Suprapubic skin (tissue), 4 donors: ENCODE measurements at regions not wholly inside any gene's neighbourhood (a gene's known extent, or its start where the extent isn't known, plus 50 kb on each side); places are given as distances from the start of the nearest gene placed in this dataset.

Experiments
- CTCF ChIP-seq, 2 donors: fragments of 200-600 bp in 1 of 2; fragments of 450-650 bp in 1 of 2; sonication (generic) in 1 of 2; IDR thresholded peaks; one replicate each; pipeline ENCODE4 v1.5.1; 2016 to 2019; ENCODE audit warnings: antibody characterized with exemption in 2 of 2, mild to moderate bottlenecking in 1 of 2, moderate library complexity in 1 of 2
- EP300 ChIP-seq: sonication (generic); formaldehyde crosslinking; IDR thresholded peaks from one replicate; pipeline ENCODE4 v1.6.1; 2017; ENCODE audit warnings: antibody characterized with exemption
- POLR2A ChIP-seq, 2 donors: fragments of 450-650 bp; IDR thresholded peaks; one replicate each; pipeline ENCODE4 v1.6.1; 2017; ENCODE audit warnings: antibody characterized with exemption in 2 of 2, mild to moderate bottlenecking in 2 of 2, moderate library complexity in 2 of 2
- POLR2AphosphoS5 ChIP-seq, 3 donors: sonication (generic); formaldehyde crosslinking; IDR thresholded peaks; one replicate each; pipeline ENCODE4 v1.6.1; 2017; ENCODE audit warnings: antibody characterized with exemption in 3 of 3

DNA sequence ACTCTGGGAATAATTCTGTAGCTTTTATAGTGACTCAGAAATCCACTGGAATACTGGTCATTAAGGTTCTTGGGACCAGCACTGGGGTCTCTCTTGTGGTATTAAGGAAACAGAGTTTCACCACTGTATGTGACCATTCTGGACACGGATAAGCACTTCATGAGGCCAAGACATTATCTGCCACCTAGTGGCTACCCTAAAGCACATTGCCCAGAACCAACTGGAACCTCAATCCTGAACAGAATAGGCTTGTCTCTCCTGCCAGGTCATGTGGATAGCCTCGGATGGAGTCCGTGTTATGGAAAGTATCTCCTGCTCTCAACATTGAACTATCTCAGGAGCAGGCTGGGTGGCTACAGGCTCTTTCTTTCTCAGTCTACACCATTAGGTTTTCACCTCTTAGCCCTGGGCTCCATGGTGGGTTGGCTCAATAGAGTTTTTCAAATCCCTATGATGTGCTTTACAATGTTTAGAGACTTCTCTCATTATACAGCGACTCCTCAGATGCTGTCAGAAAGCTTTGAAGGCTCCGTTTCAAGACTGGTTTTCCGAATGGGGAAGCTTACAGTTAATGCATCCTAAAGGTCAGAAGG lies 167.6 kb upstream of the ST8SIA2 start:
- TF ChIP-seq CTCF (IDR thresholded peaks at IDR 0.05), result peak in 1 of 2 donors; percentile 38
- no peak for TF ChIP-seq POLR2AphosphoS5 (IDR thresholded peaks at IDR 0.05)
- no peak for TF ChIP-seq POLR2A (IDR thresholded peaks at IDR 0.05)
- no peak for TF ChIP-seq EP300
